ENCODE measurements at regions not wholly inside any gene's neighbourhood (a gene's known extent, or its start where the extent isn't known, plus 50 kb on each side); places are given as distances from the start of the nearest gene placed in this dataset.
A peak's percentile ranks its signal among the peaks of the same experiment; 100 is the strongest.
"Not testable (repeated sequence)": the region's sequence is repeated elsewhere in the genome, so short reads cannot be mapped to it uniquely, and the experiment has no call there.

DNA sequence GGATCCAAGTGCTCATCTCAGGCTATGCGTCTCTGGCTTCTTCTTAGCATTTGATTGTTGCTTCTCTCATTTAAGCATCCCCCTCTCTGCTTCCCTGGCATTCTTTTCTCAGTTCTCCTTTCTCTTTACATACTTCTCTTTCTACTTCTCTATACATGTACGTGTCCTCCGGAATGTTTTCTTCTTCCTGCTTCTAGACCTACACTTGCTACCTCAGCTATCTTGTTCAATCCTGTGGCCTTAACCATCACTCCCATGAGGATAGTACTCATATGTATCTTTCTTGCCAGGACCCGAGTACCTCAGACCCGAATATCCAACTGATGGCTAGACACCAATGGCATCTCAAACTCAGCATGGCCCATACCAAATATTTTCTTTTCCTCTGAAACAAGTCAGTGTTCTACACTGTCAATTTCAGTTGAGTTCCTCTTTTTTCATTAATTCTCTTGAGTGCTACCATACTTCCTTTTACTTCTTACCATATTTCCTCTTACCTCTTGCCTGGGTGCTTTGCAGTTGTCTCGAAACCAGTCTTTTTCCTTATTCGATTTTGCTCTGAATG is 115.1 kb upstream of the SLC38A2 start:
- DNase-seq, result no peak
- intact Hi-C loops (cut with DNase I), result no loop called here
- ATAC-seq (ENCODE audit: poor library complexity), result no peak

DNA sequence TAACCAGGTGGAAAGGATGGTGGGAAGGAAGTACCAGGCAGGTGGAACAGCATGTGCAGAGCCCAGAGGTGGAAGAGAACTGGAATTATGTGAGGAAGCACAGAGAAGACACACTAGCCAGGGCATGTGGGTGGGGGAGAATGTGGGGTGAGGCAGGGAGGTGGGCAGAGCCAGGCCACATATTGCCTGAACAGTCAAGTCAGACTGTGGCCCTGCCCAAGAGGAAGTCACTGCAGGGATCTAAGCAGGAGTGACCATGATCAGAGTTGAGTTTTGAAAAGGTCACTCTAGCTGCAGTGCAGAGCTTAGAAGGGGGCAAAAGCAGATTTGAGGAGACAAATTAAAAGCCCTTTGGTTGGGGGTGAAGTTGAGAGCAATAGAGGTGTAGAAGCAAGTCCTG is 114.0 kb upstream of the SLC38A2 start:
- DNase-seq (no peak), ATAC-seq (ENCODE audit: poor library complexity) (no peak)
- intact Hi-C loops (cut with DNase I), result no loop called here

DNA sequence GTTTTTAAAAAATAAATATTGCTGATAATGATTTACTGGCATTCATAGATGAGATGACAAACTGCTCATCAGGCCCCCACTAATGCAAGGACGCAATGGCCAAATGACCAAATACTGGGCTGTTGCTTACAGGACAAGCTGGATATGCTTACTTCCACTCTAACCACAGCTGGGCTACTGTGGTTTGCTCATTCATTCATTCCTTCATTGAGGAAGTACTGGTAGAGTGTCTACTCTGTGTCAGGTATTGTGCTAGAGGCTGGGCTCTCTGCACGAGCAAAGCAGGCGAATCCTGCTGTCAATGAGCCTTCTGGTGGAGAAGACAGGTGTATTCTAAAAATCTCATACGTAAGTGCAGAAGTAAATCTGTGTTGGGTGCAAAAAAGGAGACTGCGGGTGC is 113.3 kb upstream of the SLC38A2 start:
- no peak for DNase-seq
- intact Hi-C loops (cut with DNase I), result no loop called here
- no peak for ATAC-seq (ENCODE audit: poor library complexity)

DNA sequence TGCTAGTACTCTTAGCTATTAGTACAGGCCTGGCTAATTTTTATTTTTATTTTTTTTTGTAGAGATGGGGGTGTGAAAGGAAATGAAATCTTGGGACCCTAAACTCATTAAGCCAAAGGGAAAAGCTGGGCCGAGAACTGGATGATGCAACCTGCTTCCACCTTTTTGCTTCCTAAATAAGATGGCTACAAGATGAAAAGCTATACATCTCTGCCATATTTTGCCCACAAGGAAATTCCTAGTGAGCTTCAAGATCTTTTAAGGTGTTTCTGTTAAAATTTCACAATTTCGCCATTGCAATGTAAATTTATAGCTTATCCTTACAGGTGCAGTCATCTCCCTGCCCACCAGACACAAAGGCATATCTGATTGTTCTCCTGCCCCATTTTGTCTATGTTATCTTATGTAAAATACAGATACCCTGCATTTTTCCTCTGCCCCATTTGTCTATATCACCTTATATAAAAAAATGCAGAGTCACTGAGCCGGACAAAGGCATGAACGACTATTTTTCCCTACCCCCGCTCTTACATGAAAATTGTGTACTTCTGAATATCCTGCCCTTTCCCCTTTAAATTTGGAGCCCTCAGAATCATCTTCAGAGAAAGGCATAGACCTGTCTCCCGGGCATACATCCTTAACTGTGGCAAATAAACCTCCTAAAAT is 112.0 kb upstream of the SLC38A2 start:
- intact Hi-C loops (cut with DNase I), result no loop called here
- no peak for ATAC-seq (ENCODE audit: poor library complexity)
- DNase-seq, result no peak

DNA sequence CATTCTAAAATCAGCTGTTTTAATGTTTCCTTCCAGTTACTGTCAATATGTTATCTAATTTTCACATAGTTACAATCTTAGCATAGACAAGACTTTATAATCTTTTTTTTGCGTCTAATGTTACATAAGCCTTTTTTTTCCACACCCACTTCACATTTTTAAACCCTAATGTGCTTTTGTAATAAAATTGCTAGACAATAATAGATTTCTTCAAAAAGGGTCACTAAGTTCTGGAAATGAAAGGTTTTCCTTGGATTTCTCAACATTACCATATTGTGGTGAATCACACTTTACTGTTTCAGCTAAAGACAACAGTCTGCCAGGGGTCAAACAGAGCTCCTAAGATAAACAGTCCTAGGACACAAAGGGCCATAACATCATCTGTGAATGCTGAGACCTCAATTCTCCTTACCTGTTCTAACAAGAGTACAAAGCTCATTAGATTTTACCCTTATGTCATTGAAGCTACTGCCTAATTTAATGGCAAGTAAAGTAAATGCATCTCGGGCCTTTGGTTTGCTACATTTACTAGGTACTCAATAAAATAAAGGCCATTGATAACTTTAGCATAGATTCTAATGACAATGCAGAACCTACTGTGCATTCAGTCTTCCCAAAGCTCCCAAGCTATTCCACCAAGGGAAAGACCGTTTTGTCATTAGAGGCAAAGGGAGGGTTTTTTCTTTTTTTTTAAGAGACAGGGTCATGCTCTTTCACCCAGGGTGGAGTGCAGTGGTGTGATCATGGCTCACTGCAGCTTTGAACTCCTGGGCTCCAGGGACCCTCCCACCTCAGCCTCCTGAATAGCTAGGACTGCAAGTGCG is 111.2 kb upstream of the SLC38A2 start:
- intact Hi-C loops (cut with DNase I), result no loop called here
- ATAC-seq (ENCODE audit: poor library complexity) (peak; percentile 56), DNase-seq (no peak)

DNA sequence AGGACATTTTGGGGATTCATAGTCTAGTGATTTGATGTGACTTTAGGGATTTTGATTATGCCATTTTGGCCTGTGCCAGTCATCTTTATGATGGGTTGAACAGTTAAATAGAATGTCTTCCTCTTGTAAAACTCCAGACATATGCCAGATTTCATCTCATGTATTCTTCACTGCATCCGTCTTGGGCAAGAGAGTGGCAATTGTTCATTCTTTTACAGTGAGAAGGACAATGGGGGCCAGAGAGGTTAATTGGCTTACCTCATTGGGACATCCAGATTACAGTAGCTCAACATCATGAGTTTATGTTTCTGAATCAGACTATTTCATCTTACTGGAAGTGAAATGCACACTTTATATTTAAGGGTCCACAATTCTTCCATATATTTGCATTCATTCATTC is 108.2 kb upstream of the SLC38A2 start:
- no peak for ATAC-seq (ENCODE audit: poor library complexity)
- DNase-seq, result no peak
- intact Hi-C loops (cut with DNase I), result no loop called here

DNA sequence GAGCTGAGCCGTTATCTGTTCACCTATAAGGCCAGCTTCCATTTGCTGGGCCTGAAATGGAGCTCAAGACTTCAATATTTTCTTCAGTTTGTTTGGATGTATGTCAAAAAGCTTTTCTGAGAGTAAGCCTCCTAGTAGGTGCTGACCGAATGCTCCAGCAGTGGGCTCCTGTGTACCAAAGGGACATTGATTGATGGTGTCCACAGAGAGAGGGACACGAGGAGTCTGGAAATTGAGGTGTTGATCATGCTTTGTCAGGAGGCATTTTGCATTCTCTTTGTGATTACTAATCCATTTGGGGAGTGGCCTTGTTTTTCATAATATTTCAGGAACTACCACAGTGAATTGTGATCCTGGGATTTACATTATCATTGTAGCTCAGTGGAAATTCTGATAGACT is 107.7 kb upstream of the SLC38A2 start:
- ATAC-seq (ENCODE audit: poor library complexity), result no peak
- no peak for DNase-seq
- intact Hi-C loops (cut with DNase I), result no loop called here

DNA sequence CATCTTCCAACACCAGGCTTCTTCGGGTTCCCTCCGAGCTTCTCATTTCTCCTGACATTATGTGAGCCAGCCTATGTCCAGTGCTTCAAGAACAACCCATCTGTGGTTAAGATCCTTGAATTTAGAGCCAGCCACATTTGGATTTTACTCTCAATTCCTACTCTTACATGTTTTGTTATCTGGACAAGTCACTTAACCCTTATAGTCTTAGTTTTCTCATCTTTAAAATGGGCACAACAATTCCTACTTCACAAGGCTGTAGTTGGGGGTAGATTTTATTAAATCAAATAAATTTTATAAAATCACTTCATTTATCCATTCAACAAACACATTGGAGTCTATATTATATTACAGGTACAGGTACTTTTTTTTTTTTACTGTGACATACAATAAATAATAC is 105.5 kb upstream of the SLC38A2 start:
- DNase-seq (no peak), ATAC-seq (ENCODE audit: poor library complexity) (no peak)
- intact Hi-C loops (cut with DNase I), result no loop called here

DNA sequence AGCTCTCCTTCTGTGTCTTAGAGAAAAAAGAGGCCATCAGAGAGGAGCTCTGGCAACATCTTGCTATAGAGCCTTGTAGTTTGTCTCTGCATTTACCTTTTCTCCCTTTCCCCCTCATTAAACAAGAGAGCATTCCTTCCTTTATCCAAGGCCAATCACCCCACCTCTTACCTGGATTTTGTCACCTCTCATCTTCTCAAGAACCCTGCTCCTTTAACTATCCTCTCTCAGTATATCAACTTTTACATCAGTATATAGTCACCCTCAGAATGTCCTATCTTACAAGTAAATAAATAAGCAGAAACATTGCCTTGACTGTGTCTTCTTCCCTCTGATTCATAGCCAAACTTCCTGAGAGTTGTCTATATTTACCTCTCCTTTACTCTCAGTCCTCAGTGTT is 105.0 kb upstream of the SLC38A2 start:
- intact Hi-C loops (cut with DNase I), result no loop called here
- no peak for ATAC-seq (ENCODE audit: poor library complexity)
- DNase-seq, result no peak

DNA sequence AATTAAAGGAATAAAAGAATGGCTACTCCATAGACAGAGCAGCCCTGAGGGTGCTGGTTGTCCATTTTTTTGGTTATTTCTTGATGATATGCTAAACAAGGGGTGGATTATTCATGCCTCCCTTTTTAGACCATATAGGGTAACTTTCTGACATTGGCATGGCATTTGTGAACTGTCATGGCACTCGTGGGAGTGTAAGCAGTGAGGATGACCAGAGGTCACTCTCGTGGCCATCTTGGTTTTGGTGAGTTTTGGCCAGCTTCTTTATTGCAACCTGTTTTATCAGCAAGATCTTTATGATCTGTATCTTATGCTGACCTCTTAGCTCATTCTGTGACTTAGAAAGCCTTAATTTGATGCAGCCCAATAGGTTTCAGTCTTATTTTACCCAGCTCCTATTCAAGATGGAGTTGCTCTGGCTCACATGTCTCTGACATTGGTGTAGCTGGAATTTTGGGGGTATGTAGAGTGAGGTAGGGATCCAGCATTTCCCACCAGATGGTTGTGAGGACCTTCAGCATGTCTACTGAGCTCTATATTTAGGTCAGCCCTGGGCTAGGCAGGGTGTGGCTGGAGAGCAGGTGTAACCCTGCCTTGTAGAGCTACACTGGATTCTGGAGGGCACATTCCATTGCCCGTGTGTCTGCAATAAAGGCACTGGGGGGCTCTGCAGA is 103.5 kb upstream of the SLC38A2 start:
- intact Hi-C loops (cut with DNase I), result no loop called here
- no peak for ATAC-seq (ENCODE audit: poor library complexity)

DNA sequence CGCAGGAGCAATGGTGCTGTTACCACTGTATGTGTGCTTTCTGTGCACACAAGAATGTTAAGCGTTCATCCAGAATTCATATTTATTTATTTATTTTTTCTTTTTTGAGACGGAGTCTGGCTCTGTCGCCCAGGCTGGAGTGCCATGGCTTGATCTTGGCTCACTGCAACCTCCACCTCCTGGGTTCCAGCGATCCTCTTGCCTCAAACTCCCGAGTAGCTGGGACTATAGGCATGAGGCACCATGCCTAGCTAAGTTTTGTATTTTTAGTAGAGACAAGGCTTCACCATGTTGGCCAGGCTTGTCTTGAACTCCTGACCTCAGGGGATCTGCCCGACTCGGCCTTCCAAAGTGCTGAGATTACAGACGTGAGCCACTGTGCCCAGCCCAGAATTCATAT is 101.8 kb upstream of the SLC38A2 start:
- ATAC-seq (ENCODE audit: poor library complexity); intact Hi-C loops (cut with DNase I); DNase-seq: not testable (repeated sequence)

More for the DNA sequence above, 103.5 kb upstream of the SLC38A2 start:
- no peak for DNase-seq

DNA sequence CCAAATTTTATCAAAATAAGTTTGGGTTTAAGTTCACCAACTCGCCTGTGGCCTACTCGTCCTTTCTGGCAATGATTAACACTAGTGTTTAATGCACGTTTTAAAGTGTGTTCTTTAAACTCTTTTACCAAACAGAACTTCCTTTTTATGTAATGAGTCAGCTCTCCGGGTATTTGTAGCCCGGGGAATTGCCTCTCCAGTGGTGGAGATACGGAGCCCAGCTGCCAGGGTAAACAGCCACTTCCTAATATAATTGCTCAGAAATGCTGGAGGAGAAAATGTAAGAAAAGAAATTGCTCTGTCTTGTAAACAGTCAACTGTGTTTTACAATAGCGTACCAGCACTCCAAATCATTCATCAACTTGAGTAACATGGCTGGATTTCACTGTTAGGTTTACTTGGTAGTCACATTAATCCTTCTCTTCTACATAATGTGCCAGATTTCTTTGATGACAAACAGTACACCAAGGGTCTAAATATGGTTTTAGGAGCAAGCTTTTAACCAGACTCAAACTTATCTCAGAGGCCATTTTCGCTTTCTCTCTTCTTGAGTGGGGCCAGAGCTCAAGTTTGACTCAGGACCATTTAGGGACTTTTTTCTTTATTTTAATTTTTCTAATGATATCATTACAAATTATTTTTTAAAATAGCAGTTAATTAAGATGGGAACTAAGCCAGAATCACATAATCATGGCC is 101.2 kb upstream of the SLC38A2 start:
- DNase-seq (peak; percentile 74), ATAC-seq (ENCODE audit: poor library complexity) (peak; percentile 91)
- intact Hi-C loops (cut with DNase I), result no loop called here

DNA sequence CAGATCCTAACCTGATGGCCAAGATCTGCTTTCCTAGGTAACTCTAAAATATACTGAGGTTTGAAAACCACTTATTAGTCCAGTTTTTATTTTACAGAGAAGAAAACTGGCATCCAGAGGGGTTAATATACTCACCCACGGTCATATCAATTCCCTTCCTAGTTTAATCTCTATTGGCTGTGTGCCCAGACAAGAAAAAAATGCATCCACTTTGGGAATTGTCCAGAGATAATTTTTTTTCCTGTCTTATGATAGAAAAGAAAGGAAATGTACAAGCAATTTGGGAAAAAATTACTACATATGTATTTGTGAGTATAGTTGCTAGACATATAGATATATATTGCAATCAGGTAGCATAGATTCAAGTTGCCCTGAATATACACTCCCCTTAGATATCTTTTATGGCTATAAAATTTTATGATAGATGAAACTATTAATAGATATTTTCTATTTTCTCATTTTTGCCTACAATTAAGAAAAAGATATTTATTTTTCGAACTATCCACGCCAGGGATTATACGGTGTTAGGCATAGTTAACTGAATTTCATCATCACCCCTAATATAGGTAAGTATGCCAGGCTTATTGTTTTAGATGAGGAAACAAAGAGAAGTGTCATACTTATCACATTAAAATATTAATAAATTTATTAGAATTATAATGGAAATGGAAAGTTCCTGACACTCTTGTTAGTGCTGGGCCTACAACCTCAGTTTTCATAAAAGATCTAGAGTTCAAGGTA is 100.5 kb upstream of the SLC38A2 start:
- peak; percentile 49 for ATAC-seq (ENCODE audit: poor library complexity)
- intact Hi-C loops (cut with DNase I), result no loop called here
- no peak for DNase-seq

DNA sequence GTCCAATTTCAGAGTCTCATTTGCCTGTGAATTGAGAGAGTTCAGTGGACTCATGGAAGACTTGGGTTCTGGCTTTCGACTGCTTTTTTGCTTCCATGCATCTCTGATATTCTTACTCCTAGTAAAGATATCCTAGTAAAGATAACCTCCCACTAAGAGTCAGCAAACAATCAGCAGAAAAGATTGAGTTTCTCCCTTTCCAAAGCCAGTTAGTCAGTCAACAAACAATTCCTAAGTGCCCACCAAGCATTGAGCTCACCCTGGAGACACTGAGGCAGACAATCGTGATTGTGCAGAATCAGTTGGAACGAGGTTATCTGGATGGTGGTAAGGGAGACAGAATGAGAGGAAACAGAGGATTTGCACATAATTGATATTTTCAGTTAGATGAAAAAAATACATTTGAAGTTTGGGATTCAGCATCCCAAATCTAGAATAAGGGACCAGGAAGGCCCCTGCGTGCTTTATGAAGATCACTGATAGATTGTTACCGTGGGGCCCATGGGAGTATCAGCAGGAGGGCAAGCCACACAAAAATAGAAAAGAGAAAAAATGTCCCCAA is 99.7 kb upstream of the SLC38A2 start:
- ATAC-seq (ENCODE audit: poor library complexity) (no peak), DNase-seq (no peak)
- intact Hi-C loops (cut with DNase I), result no loop called here

DNA sequence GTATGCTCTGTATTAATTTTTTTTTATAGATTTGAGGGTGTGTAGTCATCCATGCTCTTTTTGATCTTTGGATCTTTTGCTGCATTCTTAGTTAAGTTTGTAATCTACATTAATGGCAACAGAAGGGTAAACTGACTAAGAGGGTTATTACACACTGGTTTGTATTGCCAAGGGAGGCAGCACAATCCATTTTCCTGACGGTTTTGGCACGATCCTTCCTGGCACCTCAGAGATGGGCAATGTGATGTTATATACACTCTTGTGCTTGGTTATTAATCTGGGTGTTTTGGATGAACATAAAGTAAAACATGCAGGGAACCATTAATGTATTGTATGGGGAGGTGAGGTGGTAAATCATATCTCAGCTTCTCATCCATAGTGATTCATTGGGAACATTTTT is 98.8 kb upstream of the SLC38A2 start:
- DNase-seq (no peak), ATAC-seq (ENCODE audit: poor library complexity) (no peak)
- intact Hi-C loops (cut with DNase I), result no loop called here

DNA sequence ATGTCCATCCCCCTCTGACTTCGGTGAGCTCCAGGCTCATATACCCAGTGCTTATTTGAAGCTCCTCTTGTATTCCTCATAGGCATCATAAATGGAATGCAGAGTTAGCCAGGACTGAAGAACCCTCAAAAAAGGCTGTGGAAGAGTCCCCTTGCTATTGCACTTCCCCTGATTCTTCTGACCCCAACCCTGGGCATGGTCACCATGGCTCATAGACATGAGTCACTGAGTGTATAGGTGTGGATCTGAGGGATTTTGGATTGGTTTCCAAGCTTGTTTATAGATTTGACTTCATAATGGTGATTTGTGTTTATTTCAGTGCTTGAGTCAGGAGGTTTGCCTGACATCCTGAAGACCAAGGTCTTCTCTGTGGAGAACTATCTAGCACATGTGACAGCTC is 98.4 kb upstream of the SLC38A2 start:
- intact Hi-C loops (cut with DNase I), result no loop called here
- no peak for ATAC-seq (ENCODE audit: poor library complexity)

DNA sequence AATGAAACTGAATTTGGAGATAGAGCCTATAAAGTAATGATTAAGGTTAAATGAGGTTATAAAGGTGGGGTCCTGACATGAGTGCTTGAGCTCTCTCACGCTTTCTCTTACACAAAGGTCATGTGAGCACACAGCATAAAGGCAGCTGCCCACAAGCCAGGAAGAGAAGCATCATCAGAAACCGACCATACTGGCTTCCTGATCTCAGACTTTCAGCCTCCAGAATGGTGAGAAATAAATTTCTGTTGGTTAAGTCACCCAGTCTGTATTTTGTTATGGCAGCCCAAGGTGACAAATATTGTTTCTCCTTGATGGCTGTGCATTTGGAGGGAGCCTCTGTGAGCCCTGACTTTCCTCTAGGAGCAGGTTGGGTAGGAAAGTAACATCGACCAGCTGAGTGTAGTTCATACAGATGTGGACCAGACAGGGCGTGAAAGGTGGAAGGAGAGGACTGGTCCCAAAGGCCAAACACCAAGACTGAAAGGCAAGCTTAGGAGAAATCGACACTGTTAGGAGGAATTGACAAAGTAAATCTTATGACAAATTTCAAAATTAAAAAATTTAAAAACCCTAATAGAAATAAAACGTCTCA is 97.6 kb upstream of the SLC38A2 start:
- intact Hi-C loops (cut with DNase I), result no loop called here
- no peak for ATAC-seq (ENCODE audit: poor library complexity)
- no peak for DNase-seq

More for the DNA sequence above, 98.4 kb upstream of the SLC38A2 start:
- no peak for DNase-seq

DNA sequence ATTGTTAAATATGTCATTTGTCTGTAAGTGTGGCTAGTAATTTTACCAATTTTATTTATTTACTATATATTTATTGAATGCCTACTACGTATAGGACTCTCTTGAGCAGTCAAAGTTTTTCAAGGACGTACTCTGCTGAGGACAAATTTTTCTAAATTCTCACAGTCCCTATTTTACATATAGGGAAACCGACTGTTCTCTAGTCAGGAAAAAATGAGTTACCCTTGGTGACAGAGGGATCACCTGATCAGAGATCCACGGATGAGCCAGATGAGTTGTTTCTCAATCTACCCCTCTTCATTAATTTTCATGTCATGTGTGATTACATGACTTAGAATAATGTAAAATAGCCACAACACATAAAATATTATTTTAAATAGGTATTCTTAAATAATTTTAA is 96.2 kb upstream of the SLC38A2 start:
- DNase-seq (no peak), ATAC-seq (ENCODE audit: poor library complexity) (no peak)
- intact Hi-C loops (cut with DNase I), result no loop called here

Data from Right ventricle myocardium superior (tissue), 1 donor.